NCI-H1417 (cell line): ENCODE measurements at regions not wholly inside any gene's neighbourhood (a gene's known extent, or its start where the extent isn't known, plus 50 kb on each side); places are given as distances from the start of the nearest gene placed in this dataset.
"Not testable (repeated sequence)": the region's sequence is repeated elsewhere in the genome, so short reads cannot be mapped to it uniquely, and the experiment has no call there.

Source experiments
- DNase-seq, 3 experiments: peaks; one replicate each; lab custom pipeline; 2025; lab: John Stamatoyannopoulos, UW

DNA sequence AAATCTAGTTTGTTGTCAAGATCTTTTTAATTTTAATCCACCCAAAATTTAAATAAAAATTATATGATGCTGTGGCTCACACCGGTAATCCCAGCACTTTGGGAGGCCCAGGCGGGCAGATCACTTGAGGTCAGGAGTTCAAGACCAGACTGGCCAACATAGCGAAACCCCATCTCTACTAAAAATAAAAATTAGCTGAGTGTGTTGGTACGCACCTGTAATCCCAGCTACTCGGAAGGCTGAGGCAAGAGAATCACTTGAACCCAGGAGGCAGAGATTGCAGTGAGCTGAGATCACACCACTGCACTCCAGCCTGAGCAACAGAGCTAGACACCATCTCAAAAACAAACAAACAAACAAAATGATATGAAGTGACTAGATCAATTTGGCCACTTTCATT, 253.0 kb upstream of the MGMT start:
- DNase-seq, result not testable (repeated sequence)

DNA sequence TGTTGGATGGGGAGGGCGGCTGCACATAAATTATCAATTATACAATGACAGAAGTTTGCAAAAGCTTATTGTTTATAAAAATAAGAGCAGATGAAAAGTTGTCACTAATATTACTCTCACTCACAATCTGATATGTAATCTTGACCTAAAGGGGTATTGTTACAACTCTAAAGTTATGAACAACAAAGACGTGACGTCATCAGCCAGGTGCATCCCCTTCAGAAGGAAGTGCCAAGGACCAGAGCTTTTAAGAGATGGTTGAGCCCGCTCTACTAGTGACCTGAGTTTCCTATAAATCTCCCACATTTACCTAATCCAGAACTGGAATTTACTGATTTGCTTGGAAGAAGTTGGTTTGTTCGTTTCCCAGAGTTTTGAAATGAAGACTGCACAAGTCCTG, 247.7 kb upstream of the MGMT start:
- no peak for DNase-seq

GRCh38 chr10:129222436-129222835, 244.6 kb upstream of the MGMT start:
- no peak for DNase-seq

DNA sequence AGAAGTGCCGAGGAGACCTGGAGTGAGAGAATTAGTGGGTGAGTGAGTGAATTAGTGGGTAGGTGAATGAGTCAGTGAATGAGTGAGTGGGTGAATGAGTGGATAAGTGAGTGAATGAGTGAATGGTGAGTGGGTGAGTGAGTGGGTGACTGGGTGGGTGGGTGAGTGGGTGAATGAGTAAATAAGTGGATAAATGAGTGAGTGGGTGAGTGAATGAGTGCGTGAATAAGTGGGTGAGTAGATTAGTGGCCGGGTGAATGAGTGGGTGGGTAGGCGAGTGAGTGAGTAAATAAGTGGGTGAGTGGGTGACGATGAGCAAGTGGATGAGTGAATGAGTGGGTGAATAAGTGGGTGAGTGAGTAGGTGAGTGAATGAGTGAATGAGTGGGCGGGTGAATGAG, 243.7 kb upstream of the MGMT start:
- DNase-seq, result no peak

GRCh38 chr10:129224065-129224464, 243.0 kb upstream of the MGMT start:
- no peak for DNase-seq

GRCh38 chr10:129231821-129232220, 235.2 kb upstream of the MGMT start:
- DNase-seq, result no peak

GRCh38 chr10:129233351-129234148, 233.5 kb upstream of the MGMT start:
- no peak for DNase-seq

- no peak for DNase-seq
Observed at GRCh38 chr10:129236274-129236691, 230.8 kb upstream of the MGMT start.

GRCh38 chr10:129241461-129241860, 225.6 kb upstream of the MGMT start:
- DNase-seq, result no peak

GRCh38 chr10:129244298-129244697, 222.7 kb upstream of the MGMT start:
- DNase-seq, result no peak

- DNase-seq, result no peak
Observed at GRCh38 chr10:129244757-129245156, 222.3 kb upstream of the MGMT start.

- DNase-seq, result no peak
Observed at GRCh38 chr10:129253161-129253864, 213.7 kb upstream of the MGMT start.

DNA sequence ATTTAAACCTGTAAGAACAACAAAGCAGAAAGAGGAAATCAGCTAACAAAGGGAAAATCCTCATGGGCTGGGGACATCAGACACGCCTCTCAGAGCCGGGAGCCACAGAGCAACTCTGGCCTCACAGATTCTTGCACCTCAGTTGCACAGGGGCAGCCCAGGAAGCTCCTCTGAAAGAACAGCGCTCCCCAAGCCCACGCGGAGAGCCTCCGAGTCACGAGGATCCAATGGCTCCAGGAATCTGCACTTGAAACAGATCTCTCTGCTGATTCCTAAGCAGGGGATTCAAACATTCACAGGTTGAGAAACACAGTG, 213.2 kb upstream of the MGMT start:
- no peak for DNase-seq

GRCh38 chr10:129258283-129258923, 208.6 kb upstream of the MGMT start:
- no peak for DNase-seq

DNA sequence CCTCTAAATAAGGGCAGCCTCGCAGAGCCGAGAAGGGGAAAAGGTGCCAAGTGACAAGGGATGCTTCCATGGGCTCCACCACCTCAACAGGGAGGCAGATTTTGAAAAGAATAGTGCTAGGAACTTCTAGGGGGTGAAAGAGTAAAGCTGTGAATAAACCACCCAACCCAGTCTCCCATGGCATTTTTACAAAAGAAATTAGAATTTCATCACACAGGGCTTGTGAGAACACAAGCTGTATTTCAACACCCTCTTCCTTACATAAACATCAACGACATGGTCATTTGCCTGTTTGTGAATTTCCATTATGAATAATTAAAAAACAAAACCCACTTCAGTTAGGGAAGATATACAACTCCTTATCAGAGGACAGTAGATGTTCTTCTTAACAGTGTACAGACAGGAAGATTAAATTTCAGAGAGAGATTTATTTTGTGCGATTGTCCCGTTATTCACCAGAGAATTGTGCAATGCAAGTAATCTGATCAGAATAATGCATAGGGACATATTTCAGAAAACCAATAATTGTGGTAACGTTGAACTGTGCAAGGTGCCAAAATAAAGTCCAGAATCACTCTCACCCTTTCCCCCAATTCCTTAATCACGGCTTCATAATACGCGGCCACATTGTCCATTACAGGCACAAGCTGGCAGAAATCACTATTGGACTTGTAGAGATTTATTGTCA, 207.8 kb upstream of the MGMT start:
- no peak for DNase-seq

GRCh38 chr10:129272176-129272575, 194.9 kb upstream of the MGMT start:
- DNase-seq, result no peak

- DNase-seq, result no peak
Observed at GRCh38 chr10:129272866-129273650, 194.0 kb upstream of the MGMT start.

DNA sequence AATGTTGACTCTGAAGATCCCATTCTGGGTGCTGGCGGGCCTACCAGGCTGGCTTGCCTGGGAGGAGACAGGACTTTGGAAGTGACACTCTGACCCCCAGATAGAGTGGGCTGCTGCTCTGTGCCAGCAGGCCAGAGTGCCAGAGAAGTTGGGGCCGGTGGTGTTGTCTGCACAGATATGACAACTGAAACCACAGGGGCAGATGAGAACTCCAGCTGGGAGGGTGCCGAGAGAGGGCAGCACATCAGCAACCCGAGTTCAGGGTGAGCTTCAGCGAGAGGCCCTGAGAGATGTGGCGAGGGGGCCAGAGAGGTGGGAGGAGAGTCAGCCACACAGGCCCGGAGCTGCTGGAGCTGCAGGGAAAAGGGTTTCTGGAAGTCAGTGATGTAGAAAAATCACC, 193.2 kb upstream of the MGMT start:
- no peak for DNase-seq

DNA sequence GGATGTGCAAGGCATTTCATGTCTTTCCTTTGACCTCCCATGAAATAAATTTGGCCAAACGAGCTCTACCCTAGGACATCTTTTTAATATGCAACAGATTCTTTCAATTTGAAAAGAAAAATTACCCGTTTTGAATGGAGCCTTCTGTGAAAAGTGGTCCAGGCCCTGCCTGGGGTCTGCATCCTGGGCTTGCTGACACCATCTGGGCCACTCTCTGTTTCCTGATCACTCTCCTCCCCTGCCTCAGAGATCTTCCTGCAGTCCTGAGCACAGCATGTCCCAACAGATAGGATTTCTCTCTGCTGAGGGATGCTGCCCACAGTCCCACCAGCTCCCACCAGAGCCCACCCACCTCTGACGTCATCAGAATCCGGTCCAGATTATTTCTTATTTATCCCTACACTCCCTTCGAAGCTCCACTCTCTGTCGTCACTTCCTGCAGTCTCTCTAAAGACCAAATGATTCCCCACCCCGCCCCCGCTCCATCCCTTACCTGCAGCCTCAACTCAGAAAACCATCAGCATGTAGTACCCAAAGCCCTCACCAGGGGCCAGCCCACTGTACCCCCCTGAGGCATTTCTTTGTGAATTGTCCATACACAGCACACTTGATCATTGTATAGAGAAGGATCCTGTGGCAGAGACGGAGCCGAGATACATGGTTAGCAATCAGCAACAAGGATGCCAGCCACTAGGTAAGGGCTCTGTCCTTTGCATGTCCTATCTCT, 192.1 kb upstream of the MGMT start:
- DNase-seq, result no peak

GRCh38 chr10:129275886-129276285, 191.2 kb upstream of the MGMT start:
- no peak for DNase-seq

- no peak for DNase-seq
Observed at GRCh38 chr10:129277084-129277483, 190.0 kb upstream of the MGMT start.
